ENCODE measurements at regions not wholly inside any gene's neighbourhood (a gene's known extent, or its start where the extent isn't known, plus 50 kb on each side); places are given as distances from the start of the nearest gene placed in this dataset.

GRCh38 chr3:165529451-165529850, 307.8 kb downstream of the BCHE start (continued):
- no peak for TF ChIP-seq ZBTB33 (CRISPR knock-in tag; IDR thresholded peaks at IDR 0.05)
- TF ChIP-seq ZNF615 (CRISPR knock-in tag; IDR thresholded peaks at IDR 0.05; ENCODE audit: borderline replicate concordance): no peak
- TF ChIP-seq PAX8 (CRISPR knock-in tag; IDR thresholded peaks at IDR 0.05; ENCODE audit: borderline replicate concordance): no peak
- no peak for TF ChIP-seq RFXANK (CRISPR knock-in tag; IDR thresholded peaks at IDR 0.05)
- TF ChIP-seq HES4 (CRISPR knock-in tag; IDR thresholded peaks at IDR 0.05; ENCODE audit: borderline replicate concordance): no peak
- TF ChIP-seq ZNF724P (CRISPR knock-in tag; IDR thresholded peaks at IDR 0.05; ENCODE audit: borderline replicate concordance): no peak
- no peak for TF ChIP-seq KAT7 (CRISPR knock-in tag; IDR thresholded peaks at IDR 0.05; ENCODE audit: borderline replicate concordance)
- TF ChIP-seq ZNF136 (CRISPR knock-in tag; IDR thresholded peaks at IDR 0.05; ENCODE audit: low read depth): no peak
- TF ChIP-seq ZBTB49 (CRISPR knock-in tag; IDR thresholded peaks at IDR 0.05; ENCODE audit: borderline replicate concordance): no peak

GRCh38 chr3:165526367-165526766, 310.9 kb downstream of the BCHE start:
- in situ Hi-C loops (cut with HindIII; ENCODE audit: extremely low pct_ligation_motif_present, low pct_unique_long_range_greater_than_20kb): no loop called here
- Histone ChIP-seq H3K36me3 (replicated peaks in 1 of 2; ENCODE audit: control insufficient read depth in 1 of 2, insufficient read depth in 2 of 2, low read length in 2 of 2) (no peaks in the 10 kb centered on the region), H3K4me1 (ENCODE audit: insufficient read depth, low read length) (no peaks in the 10 kb centered on the region), H3K27ac (ENCODE audit: extremely low read length, insufficient read depth, low read length) (no peak overlapping the region), H3K4me3 (replicated peaks in 1 of 3; ENCODE audit: insufficient read depth in 1 of 3, low read depth in 2 of 3, low read length in 3 of 3) (no peak overlapping the region), H3K9ac (ENCODE audit: insufficient read depth, low read depth, low read length) (no peak overlapping the region), H4K20me1 (ENCODE audit: insufficient read depth, low read length) (no peaks in the 10 kb centered on the region), H3K9me3 (ENCODE audit: low read length) (no peaks in the 10 kb centered on the region), H3K27me3 (ENCODE audit: control insufficient read depth in 1 of 2, insufficient read depth in 2 of 2, low read length in 2 of 2) (no peaks in the 10 kb centered on the region), H2AFZ (ENCODE audit: low read length) (no peak overlapping the region), H3K4me2 (ENCODE audit: low read depth, low read length) (no peak overlapping the region), H3K79me2 (ENCODE audit: insufficient read depth, low read length) (no peaks in the 10 kb centered on the region)
- DNase-seq (ENCODE audit: low spot score): no peak
- no peak for ATAC-seq
- 2% methylated on average over 2 of the region's 2 CpGs for WGBS (ENCODE audit: low lambda C conversion rate)
- intact Hi-C loops (cut with micrococcal nuclease; ENCODE audit: unreplicated experiment): no loop called here
- no TSS peak for BruUV-seq (replicated peaks)
- CTCF ChIA-PET (ENCODE audit: low intra/inter-chr PET ratio, low total read pairs): no interaction called here
- FAIRE-seq: no peak
- POLR2A ChIA-PET: no interaction called here
- no peak for TF ChIP-seq ZBTB25 (CRISPR knock-in tag; IDR thresholded peaks at IDR 0.05)
- TF ChIP-seq ETS1 (CRISPR knock-in tag; IDR thresholded peaks at IDR 0.05): no peak
- TF ChIP-seq GRHL1 (CRISPR knock-in tag; conservative IDR thresholded peaks at IDR 0.05): no peak
- no peak for TF ChIP-seq PRDM4 (CRISPR knock-in tag; IDR thresholded peaks at IDR 0.05; ENCODE audit: borderline replicate concordance)
